ENCODE measurements at regions not wholly inside any gene's neighbourhood (a gene's known extent, or its start where the extent isn't known, plus 50 kb on each side); places are given as distances from the start of the nearest gene placed in this dataset.

DNA sequence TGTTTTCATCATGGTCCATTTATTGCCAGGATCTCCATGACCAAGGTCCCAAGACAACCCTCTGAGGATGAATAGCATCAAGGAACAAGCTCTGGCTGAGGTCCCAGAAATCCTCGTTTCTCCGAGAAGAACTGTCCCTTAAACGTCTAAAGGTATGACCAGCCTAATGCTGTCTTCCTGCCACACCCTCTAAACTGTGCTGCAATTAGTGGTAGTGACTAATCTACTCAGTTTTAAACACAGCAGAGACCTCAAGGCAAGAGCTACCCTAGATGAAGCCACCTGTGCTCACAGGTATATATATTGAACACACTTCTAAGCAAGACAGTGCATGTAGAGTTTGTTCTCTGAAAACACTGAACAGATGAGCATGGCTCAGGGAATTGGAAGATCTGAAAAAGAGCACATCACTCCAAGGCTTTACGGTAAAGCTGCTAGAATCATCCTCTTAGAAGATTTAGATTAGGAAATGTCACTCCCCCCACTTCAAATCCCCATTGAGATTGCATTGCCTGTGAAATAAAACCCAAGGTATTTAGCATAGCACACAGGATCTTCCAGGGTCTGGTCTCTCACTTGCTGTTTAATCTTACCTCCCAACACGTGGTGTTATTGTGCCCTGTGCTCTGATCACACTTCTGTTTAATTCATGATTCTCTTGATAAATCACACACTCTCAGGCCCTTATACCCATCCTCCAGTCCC, 173.9 kb upstream of the VCX3A start:
- POLR2A ChIA-PET (ENCODE audit: unreplicated experiment), result interaction anchor here (0.7 kb wide), 1 partner anchor 402 kb away, joined by 10 read pairs; no protein-coding TSS in a partner anchor
- peak overlapping the region; percentile 38 for H3K4me2 ChIP-seq
- DNase-seq, result peak in 1 of 2 experiments; percentile 79

DNA sequence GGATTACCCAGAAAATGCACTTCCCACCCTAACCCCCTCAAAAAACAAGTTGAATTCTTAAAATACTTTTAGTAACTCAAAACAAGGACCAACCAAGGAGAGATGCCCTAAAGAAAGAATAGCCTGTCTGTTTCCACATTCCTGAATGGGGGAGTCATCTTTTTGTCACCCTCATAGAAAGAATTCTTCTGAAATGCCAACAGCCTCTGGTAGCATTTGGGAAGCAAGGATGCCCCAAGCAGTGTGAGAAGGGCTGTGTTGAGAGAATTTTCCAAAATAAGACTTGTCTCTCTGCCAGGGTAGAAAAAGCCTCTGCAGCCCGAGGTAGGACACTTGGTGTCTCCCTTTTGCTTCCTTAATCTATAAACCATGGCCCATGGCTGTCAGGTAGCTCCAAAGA, 173.1 kb upstream of the VCX3A start:
- no peaks in the 10 kb centered on the region for H3K27me3 ChIP-seq (ENCODE audit: insufficient read depth, low read depth)
- no peak overlapping the region for H2AFZ ChIP-seq
- intact Hi-C loops (cut with micrococcal nuclease; ENCODE audit: unreplicated experiment), result loop anchor here (1.0 kb wide), 1 partner anchor 47 kb away; no protein-coding TSS in a partner anchor
- ChIA-PET CTCF (no interaction called here), POLR2A (ENCODE audit: unreplicated experiment) (no interaction called here)
- no peak for TF ChIP-seq CTCF (conservative IDR thresholded peaks at IDR 0.05)
- TF ChIP-seq EZH2 (IDR thresholded peaks at IDR 0.05; ENCODE audit: low read depth), result no peak
- no peaks in the 10 kb centered on the region for H3K79me2 ChIP-seq (ENCODE audit: low read depth)
- no peak overlapping the region for H3K4me3 ChIP-seq
- no peaks in the 10 kb centered on the region for H3K9me3 ChIP-seq (ENCODE audit: insufficient read depth, low read depth)
- no peaks in the 10 kb centered on the region for H3K9me2 ChIP-seq (ENCODE audit: insufficient read depth)
- H3F3A ChIP-seq (ENCODE audit: insufficient read depth, low read depth), result peaks cover 12% of the 10 kb centered on the region; the same call in 1 of the 2 replicates
- peak overlapping the region; percentile 38 for H3K4me2 ChIP-seq
- no peaks in the 10 kb centered on the region for H4K20me1 ChIP-seq (ENCODE audit: insufficient read depth)
- peaks cover 22% of the 10 kb centered on the region for H3K4me1 ChIP-seq (replicated peaks; ENCODE audit: insufficient read depth)
- no TSS peak for BruUV-seq (replicated peaks)
- H3K36me3 ChIP-seq (ENCODE audit: low read depth), result no peaks in the 10 kb centered on the region
- peak overlapping the region; percentile 31 for H3K27ac ChIP-seq
- DNase-seq, result peak; percentile 22 to 73

More for the DNA sequence above, 173.9 kb upstream of the VCX3A start:
- no peaks in the 10 kb centered on the region for H3K36me3 ChIP-seq (ENCODE audit: low read depth)
- no peaks in the 10 kb centered on the region; the same call in 1 of the 2 replicates for H3K9me2 ChIP-seq (ENCODE audit: insufficient read depth)
- TF ChIP-seq EZH2 (IDR thresholded peaks at IDR 0.05; ENCODE audit: low read depth), result no peak
- TF ChIP-seq CTCF (conservative IDR thresholded peaks at IDR 0.05), result no peak
- H3K27me3 ChIP-seq (ENCODE audit: insufficient read depth, low read depth), result no peaks in the 10 kb centered on the region
- no peaks in the 10 kb centered on the region for H3K9me3 ChIP-seq (ENCODE audit: insufficient read depth, low read depth)
- no peaks in the 10 kb centered on the region for H3K79me2 ChIP-seq (ENCODE audit: low read depth)
- intact Hi-C loops (cut with micrococcal nuclease; ENCODE audit: unreplicated experiment), result loop anchor here (1.0 kb wide), 1 partner anchor 48 kb away; no protein-coding TSS in a partner anchor
- H2AFZ ChIP-seq, result no peak overlapping the region
- peaks cover 22% of the 10 kb centered on the region for H3K4me1 ChIP-seq (replicated peaks; ENCODE audit: insufficient read depth)
- no peaks in the 10 kb centered on the region for H4K20me1 ChIP-seq (ENCODE audit: insufficient read depth)
- H3K27ac ChIP-seq, result peak overlapping the region; percentile 31
- BruUV-seq (replicated peaks), result no TSS peak
- peaks cover 12% of the 10 kb centered on the region; the same call in 1 of the 2 replicates for H3F3A ChIP-seq (ENCODE audit: insufficient read depth, low read depth)
- CTCF ChIA-PET, result no interaction called here
- no peak overlapping the region for H3K4me3 ChIP-seq

DNA sequence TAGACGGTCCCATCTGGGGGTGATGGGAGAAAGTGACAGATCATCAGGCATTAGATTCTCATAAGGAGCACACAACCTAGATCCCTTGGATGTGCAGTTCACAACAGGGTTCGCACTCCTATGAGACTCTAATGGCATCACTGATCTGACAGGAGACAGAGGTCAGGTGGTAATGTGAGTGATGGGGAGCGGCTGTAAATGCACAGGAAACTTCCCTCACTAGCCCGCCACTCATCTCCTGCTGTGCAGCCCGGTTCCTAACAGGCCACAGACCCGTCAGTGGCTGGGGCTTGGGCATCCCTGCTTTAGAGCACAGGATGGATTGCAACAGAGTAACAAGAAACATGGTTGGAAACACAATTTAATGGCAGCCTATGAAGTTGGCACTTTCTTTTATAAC, 172.6 kb upstream of the VCX3A start:
- Histone ChIP-seq H4K20me1 (ENCODE audit: insufficient read depth) (no peaks in the 10 kb centered on the region), H3K9me2 (ENCODE audit: insufficient read depth) (no peaks in the 10 kb centered on the region), H3K36me3 (ENCODE audit: low read depth) (no peaks in the 10 kb centered on the region), H3K4me3 (no peak overlapping the region), H2AFZ (no peak overlapping the region), H3K79me2 (ENCODE audit: low read depth) (no peaks in the 10 kb centered on the region), H3K9me3 (ENCODE audit: insufficient read depth, low read depth) (no peaks in the 10 kb centered on the region), H3K27me3 (ENCODE audit: insufficient read depth, low read depth) (no peaks in the 10 kb centered on the region), H3K27ac (no peak overlapping the region), H3F3A (ENCODE audit: insufficient read depth, low read depth) (peaks cover 12% of the 10 kb centered on the region; the same call in 1 of the 2 replicates), H3K4me2 (peak overlapping the region; percentile 38), H3K4me1 (replicated peaks; ENCODE audit: insufficient read depth) (peaks cover 22% of the 10 kb centered on the region)
- DNase-seq, result no peak
- ChIA-PET POLR2A (ENCODE audit: unreplicated experiment) (no interaction called here), CTCF (no interaction called here)
- BruUV-seq (replicated peaks), result no TSS peak
- TF ChIP-seq CTCF (conservative IDR thresholded peaks at IDR 0.05), result no peak
- TF ChIP-seq EZH2 (IDR thresholded peaks at IDR 0.05; ENCODE audit: low read depth), result no peak
- intact Hi-C loops (cut with micrococcal nuclease; ENCODE audit: unreplicated experiment), result no loop called here
